GM12878 (cell line): ENCODE measurements at regions not wholly inside any gene's neighbourhood (a gene's known extent, or its start where the extent isn't known, plus 50 kb on each side); places are given as distances from the start of the nearest gene placed in this dataset. TPM values are rescaled to one million over a fixed set of nuclear protein-coding genes. Genes with fewer than 3 reads are reported as not detected.

ENCODE experiments used
- small RNA-seq: library from RNA; depleted of rRNA; stranded (forward); fragments of <200 nt; gene quantifications from one replicate; pipeline ENCODE3, GENCODE V24; 2014

Small RNAs in the stretch of these regions (small RNA-seq; reads per million reads assigned to genes)
- not detected for gene RN7SL822P
- gene RNU6-746P, result not detected
